ENCODE measurements at regions not wholly inside any gene's neighbourhood (a gene's known extent, or its start where the extent isn't known, plus 50 kb on each side); places are given as distances from the start of the nearest gene placed in this dataset.

GRCh38 chr5:113902917-113903660, 389.6 kb downstream of the YTHDC2 start:
- Histone ChIP-seq H3K27me3 (no peaks in the 10 kb centered on the region), H3K36me3 (no peaks in the 10 kb centered on the region), H3K27ac (no peak overlapping the region), H3K4me1 (no peaks in the 10 kb centered on the region), H3K4me3 (no peak overlapping the region), H3K9me3 (no peaks in the 10 kb centered on the region)
- intact Hi-C loops (cut with DNase I; ENCODE audit: low total_unique reads), result no loop called here
- DNase-seq, result no peak
- in situ Hi-C loops (cut with MboI; ENCODE audit: low sequenced_read_pairs in 4 of 4), result no loop called here
- TF ChIP-seq CTCF (IDR thresholded peaks at IDR 0.05 in 4 of 5, conservative IDR thresholded peaks at IDR 0.05 in 1 of 5), result no peak
- no peak for ATAC-seq

- no peaks in the 10 kb centered on the region for H3K9me3 ChIP-seq
- H3K4me3 ChIP-seq, result no peak overlapping the region
- in situ Hi-C loops (cut with MboI; ENCODE audit: low sequenced_read_pairs in 4 of 4) (no loop called here), intact Hi-C loops (cut with DNase I; ENCODE audit: low total_unique reads) (no loop called here)
- ATAC-seq, result no peak
- TF ChIP-seq POLR2A (IDR thresholded peaks at IDR 0.05) (no peak), CTCF (IDR thresholded peaks at IDR 0.05 in 4 of 5, conservative IDR thresholded peaks at IDR 0.05 in 1 of 5) (no peak)
- no peaks in the 10 kb centered on the region for H3K27me3 ChIP-seq
- no peaks in the 10 kb centered on the region for H3K36me3 ChIP-seq
- no peak for DNase-seq
- H3K27ac ChIP-seq, result no peak overlapping the region
- H3K4me1 ChIP-seq, result no peaks in the 10 kb centered on the region
Observed at GRCh38 chr5:113909782-113910181, 396.3 kb downstream of the YTHDC2 start.

- in situ Hi-C loops (cut with MboI; ENCODE audit: low sequenced_read_pairs in 4 of 4), result no loop called here
- DNase-seq (no peak), ATAC-seq (no peak)
- intact Hi-C loops (cut with DNase I; ENCODE audit: low total_unique reads), result no loop called here
- Histone ChIP-seq H3K4me1 (no peaks in the 10 kb centered on the region), H3K27ac (no peak overlapping the region), H3K9me3 (no peaks in the 10 kb centered on the region), H3K4me3 (no peak overlapping the region), H3K36me3 (no peaks in the 10 kb centered on the region), H3K27me3 (no peaks in the 10 kb centered on the region)
- TF ChIP-seq CTCF (IDR thresholded peaks at IDR 0.05 in 4 of 5, conservative IDR thresholded peaks at IDR 0.05 in 1 of 5) (no peak), POLR2A (IDR thresholded peaks at IDR 0.05) (no peak)
Observed at GRCh38 chr5:113917997-113918396, 404.5 kb downstream of the YTHDC2 start.

GRCh38 chr5:113922343-113922742, 408.8 kb downstream of the YTHDC2 start:
- DNase-seq (no peak), ATAC-seq (no peak)
- intact Hi-C loops (cut with DNase I; ENCODE audit: low total_unique reads), result no loop called here
- no peak overlapping the region for H3K4me3 ChIP-seq
- H3K4me1 ChIP-seq, result no peaks in the 10 kb centered on the region
- H3K36me3 ChIP-seq, result no peaks in the 10 kb centered on the region
- in situ Hi-C loops (cut with MboI; ENCODE audit: low sequenced_read_pairs in 4 of 4), result no loop called here
- H3K27me3 ChIP-seq, result no peaks in the 10 kb centered on the region
- no peaks in the 10 kb centered on the region for H3K9me3 ChIP-seq
- TF ChIP-seq CTCF (IDR thresholded peaks at IDR 0.05 in 4 of 5, conservative IDR thresholded peaks at IDR 0.05 in 1 of 5) (no peak), POLR2A (IDR thresholded peaks at IDR 0.05) (no peak)
- H3K27ac ChIP-seq, result no peak overlapping the region

- intact Hi-C loops (cut with DNase I; ENCODE audit: low total_unique reads) (no loop called here), in situ Hi-C loops (cut with MboI; ENCODE audit: low sequenced_read_pairs in 4 of 4) (no loop called here)
- no peaks in the 10 kb centered on the region for H3K9me3 ChIP-seq
- ATAC-seq, result no peak
- no peaks in the 10 kb centered on the region for H3K27me3 ChIP-seq
- no peak overlapping the region for H3K4me3 ChIP-seq
- no peaks in the 10 kb centered on the region for H3K36me3 ChIP-seq
- no peaks in the 10 kb centered on the region for H3K4me1 ChIP-seq
- DNase-seq, result no peak
- no peak overlapping the region for H3K27ac ChIP-seq
- TF ChIP-seq POLR2A (IDR thresholded peaks at IDR 0.05), result no peak
- no peak for TF ChIP-seq CTCF (IDR thresholded peaks at IDR 0.05 in 4 of 5, conservative IDR thresholded peaks at IDR 0.05 in 1 of 5)
Observed at GRCh38 chr5:113935453-113935852, 422.0 kb downstream of the YTHDC2 start.
